A673 (cell line): ENCODE measurements at regions not wholly inside any gene's neighbourhood (a gene's known extent, or its start where the extent isn't known, plus 50 kb on each side); places are given as distances from the start of the nearest gene placed in this dataset.
A peak's percentile ranks its signal among the peaks of the same experiment; 100 is the strongest.

ENCODE experiments used
- BruUV-seq: library from RNA; stranded (reverse); fragments of 400-500 nt; replicated peaks from 2 replicates; lab custom pipeline; 2021; lab: Mats Ljungman, UMichigan
- CTCF ChIA-PET: fragments of 300-600 bp; sonication (Branson Sonifier 250); formaldehyde crosslinking; loops from one replicate; lab custom pipeline; 2022; ENCODE audit warnings: antibody characterized with exemption; lab: Charles Lee
- POLR2A ChIA-PET: fragments of 300-600 bp; sonication (Branson Sonifier 250); formaldehyde crosslinking; loops from one replicate; lab custom pipeline; 2022; ENCODE audit warnings: antibody characterized with exemption; ENCODE audit not compliant: low non-redundant PET; lab: Charles Lee
- DNase-seq: peaks from one replicate; pipeline ENCODE4 v3.0.0-alpha.2; 2015; ENCODE audit warnings: low spot score
- H3K27ac ChIP-seq: fragments of 200-600 bp; sonication (generic); 2 replicates; pipeline ENCODE4 v1.5.1; 2016; ENCODE audit warnings: mixed run types, low read depth, mild to moderate bottlenecking, mixed read lengths, antibody characterized with exemption, low read length; ENCODE audit not compliant: poor library complexity, severe bottlenecking
- H3K27me3 ChIP-seq: fragments of 200-600 bp; sonication (generic); replicated peaks from 2 replicates; pipeline ENCODE4 v1.6.1; 2017; ENCODE audit warnings: mixed run types, low read depth, mild to moderate bottlenecking, mixed read lengths, antibody characterized with exemption, low read length; ENCODE audit not compliant: insufficient read depth, poor library complexity
- H3K36me3 ChIP-seq: fragments of 200-600 bp; sonication (generic); 2 replicates; pipeline ENCODE4 v1.6.1; 2016; ENCODE audit warnings: mixed run types, mild to moderate bottlenecking, mixed read lengths, antibody characterized with exemption, low read length; ENCODE audit not compliant: insufficient read depth, poor library complexity, severe bottlenecking
- H3K4me1 ChIP-seq: fragments of 200-600 bp; sonication (generic); 2 replicates; pipeline ENCODE4 v1.6.1; 2017; ENCODE audit warnings: mixed run types, mild to moderate bottlenecking, mixed read lengths, antibody characterized with exemption, low read length; ENCODE audit not compliant: insufficient read depth, poor library complexity, severe bottlenecking
- H3K4me3 ChIP-seq: fragments of 200-600 bp; sonication (generic); 2 replicates; pipeline ENCODE4 v1.5.1; 2016; ENCODE audit warnings: low read depth, mixed run types, mild to moderate bottlenecking, mixed read lengths, low read length; ENCODE audit not compliant: poor library complexity, severe bottlenecking
- H3K9me3 ChIP-seq: fragments of 200-600 bp; sonication (generic); 2 replicates; pipeline ENCODE4 v1.6.1; 2016; ENCODE audit warnings: mixed run types, low read depth, mild to moderate bottlenecking, mixed read lengths, antibody characterized with exemption, low read length; ENCODE audit not compliant: poor library complexity, severe bottlenecking
- EZH2 ChIP-seq: fragments of 200-600 bp; sonication (generic); IDR thresholded peaks from 2 replicates; pipeline ENCODE4 v1.6.1; 2017; ENCODE audit warnings: borderline replicate concordance, low read depth, mild to moderate bottlenecking, mixed read lengths, antibody characterized with exemption, low read length; ENCODE audit not compliant: poor library complexity, severe bottlenecking
- intact Hi-C: fragments of 100-400 bp; cut with micrococcal nuclease; formaldehyde crosslinking; loops from one replicate; pipeline ENCODE4 v1.10.0; 2022; ENCODE audit not compliant: unreplicated experiment
- TF ChIP-seq, protein P1 (sequence below): fragments of 300-800, 200-600 bp; sonication (generic); conservative IDR thresholded peaks from 2 replicates; pipeline ENCODE4 v1.5.1; 2017; ENCODE audit warnings: low read depth, mild to moderate bottlenecking, antibody characterized with exemption, low read length, moderate library complexity, mixed read lengths

DNA sequence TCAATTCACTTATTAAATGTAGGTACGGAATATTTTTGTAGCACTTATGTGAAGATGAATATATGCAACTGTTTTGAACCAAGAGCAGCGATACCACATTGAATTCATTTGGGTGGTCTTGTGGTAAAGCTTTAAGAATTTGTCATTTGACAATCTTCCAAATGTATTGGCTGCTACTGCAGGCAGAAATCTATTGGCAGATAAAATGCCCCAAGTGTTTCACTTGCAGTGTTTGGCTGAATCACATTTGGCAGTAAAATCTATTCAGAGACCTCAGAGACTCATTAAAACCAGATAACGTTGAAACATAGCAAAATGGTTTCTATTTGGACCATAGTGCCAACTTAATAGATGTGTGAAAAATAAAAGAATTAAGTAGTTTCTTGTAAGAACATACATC is 303.4 kb downstream of the FGF13 start:
- H3K9me3 ChIP-seq, result no peaks in the 10 kb centered on the region
- no peak overlapping the region for H3K4me3 ChIP-seq
- CTCF ChIA-PET, result no interaction called here
- BruUV-seq, result no TSS peak
- no peak for DNase-seq
- H3K27ac ChIP-seq, result no peak overlapping the region
- H3K36me3 ChIP-seq, result no peaks in the 10 kb centered on the region
- POLR2A ChIA-PET, result no interaction called here
- TF ChIP-seq, protein P1, sequence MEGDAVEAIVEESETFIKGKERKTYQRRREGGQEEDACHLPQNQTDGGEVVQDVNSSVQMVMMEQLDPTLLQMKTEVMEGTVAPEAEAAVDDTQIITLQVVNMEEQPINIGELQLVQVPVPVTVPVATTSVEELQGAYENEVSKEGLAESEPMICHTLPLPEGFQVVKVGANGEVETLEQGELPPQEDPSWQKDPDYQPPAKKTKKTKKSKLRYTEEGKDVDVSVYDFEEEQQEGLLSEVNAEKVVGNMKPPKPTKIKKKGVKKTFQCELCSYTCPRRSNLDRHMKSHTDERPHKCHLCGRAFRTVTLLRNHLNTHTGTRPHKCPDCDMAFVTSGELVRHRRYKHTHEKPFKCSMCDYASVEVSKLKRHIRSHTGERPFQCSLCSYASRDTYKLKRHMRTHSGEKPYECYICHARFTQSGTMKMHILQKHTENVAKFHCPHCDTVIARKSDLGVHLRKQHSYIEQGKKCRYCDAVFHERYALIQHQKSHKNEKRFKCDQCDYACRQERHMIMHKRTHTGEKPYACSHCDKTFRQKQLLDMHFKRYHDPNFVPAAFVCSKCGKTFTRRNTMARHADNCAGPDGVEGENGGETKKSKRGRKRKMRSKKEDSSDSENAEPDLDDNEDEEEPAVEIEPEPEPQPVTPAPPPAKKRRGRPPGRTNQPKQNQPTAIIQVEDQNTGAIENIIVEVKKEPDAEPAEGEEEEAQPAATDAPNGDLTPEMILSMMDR, result no peak
- TF ChIP-seq EZH2, result no peak
- H3K4me1 ChIP-seq, result no peaks in the 10 kb centered on the region
- intact Hi-C loops, result no loop called here
- H3K27me3 ChIP-seq, result no peaks in the 10 kb centered on the region

DNA sequence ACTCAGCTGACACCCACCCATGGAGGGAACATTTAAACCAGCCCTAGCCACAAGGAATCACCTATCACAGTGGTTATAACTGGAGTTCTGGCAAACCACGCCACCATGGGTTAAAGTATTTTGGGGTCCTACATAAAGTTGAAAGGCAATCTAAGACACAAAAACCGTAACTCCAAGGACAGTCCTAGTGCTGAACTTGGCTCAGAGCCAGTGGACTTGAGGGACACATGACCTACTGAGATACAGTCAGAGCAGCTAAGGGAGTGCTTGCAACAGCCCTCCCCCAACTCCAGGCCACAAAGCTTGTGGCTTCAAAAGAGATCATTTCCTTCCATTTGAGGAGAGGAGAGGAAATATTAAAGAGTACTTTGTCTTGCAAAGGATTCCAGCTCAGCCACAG is 300.5 kb downstream of the FGF13 start:
- DNase-seq, result peak; percentile 2
- intact Hi-C loops, result no loop called here
- ChIA-PET POLR2A (no interaction called here), CTCF (no interaction called here)
- BruUV-seq, result no TSS peak
- Histone ChIP-seq H3K36me3 (no peaks in the 10 kb centered on the region), H3K27me3 (no peaks in the 10 kb centered on the region), H3K4me3 (no peak overlapping the region), H3K9me3 (no peaks in the 10 kb centered on the region), H3K4me1 (no peaks in the 10 kb centered on the region), H3K27ac (no peak overlapping the region)
- TF ChIP-seq EZH2, result no peak
- TF ChIP-seq, protein P1, result no peak
